ENCODE measurements at regions not wholly inside any gene's neighbourhood (a gene's known extent, or its start where the extent isn't known, plus 50 kb on each side); places are given as distances from the start of the nearest gene placed in this dataset.
"Not testable (repeated sequence)": the region's sequence is repeated elsewhere in the genome, so short reads cannot be mapped to it uniquely, and the experiment has no call there.

GRCh38 chr21:28051649-28052048, 941.0 kb downstream of the LTN1 start:
- TF ChIP-seq CTCF (IDR thresholded peaks at IDR 0.05); E2F1 (CRISPR knock-in tag; IDR thresholded peaks at IDR 0.05); ETV6 (CRISPR knock-in tag; IDR thresholded peaks at IDR 0.05); MAX (CRISPR knock-in tag; IDR thresholded peaks at IDR 0.05): not testable (repeated sequence)
